Gastrocnemius medialis (tissue), 4 donors: ENCODE measurements at regions not wholly inside any gene's neighbourhood (a gene's known extent, or its start where the extent isn't known, plus 50 kb on each side); places are given as distances from the start of the nearest gene placed in this dataset.

Experiments
- ATAC-seq, 2 donors: fragments of 150-250 bp; one replicate each; pipeline ENCODE4 v1.9.1; 2016
- DNase-seq, 2 donors: peaks; one replicate each; pipeline ENCODE4 v3.0.0-alpha.2; 2019
- H3K27ac ChIP-seq, 4 donors: fragments of 200-600 bp; sonication (generic); 1 replicate in 1 of 4; 2 replicates in 3 of 4; pipeline ENCODE4 v1.5.1; 2016 to 2018; ENCODE audit warnings: mild to moderate bottlenecking in 2 of 4, moderate library complexity in 1 of 4
- H3K27me3 ChIP-seq, 3 donors: fragments of 200-600 bp; sonication (generic) in 2 of 3; 1 replicate in 1 of 3; 2 replicates in 2 of 3; pipeline versions ENCODE4 v1.5.1 to v1.6.0; 2016 to 2019; ENCODE audit warnings: mild to moderate bottlenecking in 1 of 3, moderate library complexity in 1 of 3
- H3K36me3 ChIP-seq, 2 donors: fragments of 200-600 bp; sonication (generic) in 1 of 2; one replicate each; pipeline ENCODE4 v1.5.1; 2017 to 2018
- H3K4me1 ChIP-seq, 2 donors: fragments of 200-600 bp; sonication (generic) in 1 of 2; one replicate each; pipeline ENCODE4 v1.5.1; 2016 to 2017; ENCODE audit warnings: mild to moderate bottlenecking in 2 of 2
- H3K4me3 ChIP-seq, 4 donors: fragments of 200-600 bp; sonication (generic) in 3 of 4; 1 replicate in 1 of 4; 2 replicates in 3 of 4; pipeline ENCODE4 v1.5.1; 2016 to 2019; ENCODE audit warnings: mild to moderate bottlenecking in 2 of 4
- H3K9me3 ChIP-seq, 3 donors: fragments of 200-600 bp; sonication (generic) in 2 of 3; 1 replicate in 1 of 3; 2 replicates in 2 of 3; pipeline ENCODE4 v1.5.1; 2016 to 2019
- POLR2A ChIP-seq, 2 donors: fragments of 450-650 bp; IDR thresholded peaks; one replicate each; pipeline ENCODE4 v1.6.1; 2017; ENCODE audit warnings: antibody characterized with exemption in 2 of 2, mild to moderate bottlenecking in 2 of 2, moderate library complexity in 2 of 2
- in situ Hi-C, 4 donors: fragments of 200-750 bp; cut with MboI; loops; one replicate each; pipeline versions ENCODE4 v1.15.0 to v1.8.0; 2017; ENCODE audit warnings: low sequenced_read_pairs in 4 of 4
- intact Hi-C: fragments of 100-400 bp; cut with DNase I; formaldehyde crosslinking; loops from one replicate; pipeline ENCODE4 v1.15.1; 2023; ENCODE audit warnings: low total_unique reads
- TF ChIP-seq, protein P1 (sequence below), 5 experiments: fragments of 450-650 bp in 3 of 5; fragments of 200-600 bp in 2 of 5; sonication (generic) in 2 of 5; IDR thresholded peaks in 4 of 5; conservative IDR thresholded peaks in 1 of 5; 1 replicate in 4 of 5; 2 replicates in 1 of 5; pipeline ENCODE4 v1.5.1; 2016 to 2019; ENCODE audit warnings: antibody characterized with exemption in 5 of 5, mild to moderate bottlenecking in 3 of 5, moderate library complexity in 3 of 5

DNA sequence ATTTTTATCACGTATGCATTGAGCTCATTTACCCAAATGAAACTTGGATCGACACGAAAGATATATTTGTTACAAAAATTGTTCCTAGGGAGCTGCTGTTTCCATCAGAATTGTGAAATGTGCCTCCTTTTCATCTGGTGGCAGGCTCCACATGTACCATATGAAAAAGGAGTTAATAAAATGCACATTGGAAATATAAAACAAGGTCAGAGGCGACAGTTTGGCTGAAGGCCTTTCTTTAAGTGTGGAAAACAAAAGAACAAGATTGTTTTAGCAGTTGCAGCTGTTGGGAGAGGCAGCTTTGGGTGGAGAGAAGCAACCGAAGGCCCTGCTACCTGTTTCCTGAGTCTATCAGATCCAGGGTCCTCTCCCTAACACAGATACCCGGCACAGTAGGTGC is 334.5 kb upstream of the NT5E start:
- Histone ChIP-seq H3K27ac (no peak overlapping the region), H3K9me3 (no peaks in the 10 kb centered on the region), H3K4me1 (peaks cover 0 to 3% of the 10 kb centered on the region in 2 donors), H3K36me3 (no peaks in the 10 kb centered on the region), H3K27me3 (peaks cover 0 to 2% (median 0%) of the 10 kb centered on the region in 3 donors), H3K4me3 (no peak overlapping the region)
- in situ Hi-C loops (no loop called here), intact Hi-C loops (no loop called here)
- no peak for TF ChIP-seq POLR2A (IDR thresholded peaks at IDR 0.05)
- TF ChIP-seq, protein P1, sequence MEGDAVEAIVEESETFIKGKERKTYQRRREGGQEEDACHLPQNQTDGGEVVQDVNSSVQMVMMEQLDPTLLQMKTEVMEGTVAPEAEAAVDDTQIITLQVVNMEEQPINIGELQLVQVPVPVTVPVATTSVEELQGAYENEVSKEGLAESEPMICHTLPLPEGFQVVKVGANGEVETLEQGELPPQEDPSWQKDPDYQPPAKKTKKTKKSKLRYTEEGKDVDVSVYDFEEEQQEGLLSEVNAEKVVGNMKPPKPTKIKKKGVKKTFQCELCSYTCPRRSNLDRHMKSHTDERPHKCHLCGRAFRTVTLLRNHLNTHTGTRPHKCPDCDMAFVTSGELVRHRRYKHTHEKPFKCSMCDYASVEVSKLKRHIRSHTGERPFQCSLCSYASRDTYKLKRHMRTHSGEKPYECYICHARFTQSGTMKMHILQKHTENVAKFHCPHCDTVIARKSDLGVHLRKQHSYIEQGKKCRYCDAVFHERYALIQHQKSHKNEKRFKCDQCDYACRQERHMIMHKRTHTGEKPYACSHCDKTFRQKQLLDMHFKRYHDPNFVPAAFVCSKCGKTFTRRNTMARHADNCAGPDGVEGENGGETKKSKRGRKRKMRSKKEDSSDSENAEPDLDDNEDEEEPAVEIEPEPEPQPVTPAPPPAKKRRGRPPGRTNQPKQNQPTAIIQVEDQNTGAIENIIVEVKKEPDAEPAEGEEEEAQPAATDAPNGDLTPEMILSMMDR (IDR thresholded peaks at IDR 0.05 in 4 of 5, conservative IDR thresholded peaks at IDR 0.05 in 1 of 5): no peak
- no peak for DNase-seq
- no peak for ATAC-seq

DNA sequence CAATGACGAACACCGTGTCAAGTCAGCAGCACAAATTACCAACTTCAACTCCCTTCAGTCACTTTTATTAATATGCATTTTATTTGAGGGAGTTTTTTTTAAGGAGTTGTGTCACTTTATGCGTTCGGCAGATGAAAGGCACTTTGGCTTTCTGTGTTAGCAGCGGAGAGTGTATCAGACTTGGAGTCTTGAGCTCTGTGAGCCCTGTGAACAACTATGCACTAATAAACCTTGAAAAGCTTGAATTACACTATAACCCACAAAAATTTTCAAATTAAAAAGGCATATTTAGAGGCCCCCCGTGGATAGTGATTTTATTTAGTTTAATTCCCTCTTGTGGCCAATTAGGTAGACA is 335.3 kb upstream of the NT5E start:
- Histone ChIP-seq H3K27me3 (peaks cover 0 to 2% (median 0%) of the 10 kb centered on the region in 3 donors), H3K4me3 (peak overlapping the region in 3 of 4 donors; percentile 22 to 30 (median 29)), H3K36me3 (no peaks in the 10 kb centered on the region), H3K27ac (no peak overlapping the region), H3K4me1 (peaks cover 0 to 3% of the 10 kb centered on the region in 2 donors), H3K9me3 (no peaks in the 10 kb centered on the region)
- DNase-seq (no peak), ATAC-seq (no peak)
- in situ Hi-C loops (no loop called here), intact Hi-C loops (no loop called here)
- TF ChIP-seq, protein P1 (IDR thresholded peaks at IDR 0.05 in 4 of 5, conservative IDR thresholded peaks at IDR 0.05 in 1 of 5): no peak

DNA sequence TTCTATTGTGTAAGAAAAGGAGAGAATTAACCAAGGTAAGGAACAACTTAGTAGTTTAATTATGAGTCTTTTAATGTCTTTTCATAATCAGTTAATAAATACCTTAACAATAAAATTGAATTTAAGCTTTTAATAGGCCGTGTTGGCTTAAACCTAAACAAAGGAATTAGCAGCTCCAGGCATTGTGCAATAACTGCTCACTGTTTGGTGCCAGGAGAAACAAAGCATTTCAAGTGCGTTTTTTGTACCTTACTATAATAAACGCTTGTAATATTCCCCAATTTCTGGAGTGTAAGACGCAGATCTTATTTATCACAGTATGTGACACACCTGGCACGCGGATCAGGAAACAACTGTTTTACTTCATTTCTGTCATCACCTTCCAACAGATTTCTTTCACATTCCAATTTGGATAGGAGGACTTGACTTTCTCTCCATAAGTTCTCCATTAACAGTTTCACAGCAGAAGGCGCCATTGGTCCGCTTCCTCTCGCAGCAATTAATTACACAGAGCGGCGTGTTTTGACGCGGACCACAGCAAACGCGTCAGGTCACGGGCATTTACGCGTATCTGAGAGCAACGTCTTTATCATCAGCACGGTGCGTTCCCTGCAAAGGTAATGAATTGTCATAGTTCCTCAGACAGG is 335.8 kb upstream of the NT5E start:
- Histone ChIP-seq H3K36me3 (no peaks in the 10 kb centered on the region), H3K4me3 (peak overlapping the region in 3 of 4 donors; percentile 22 to 30 (median 29)), H3K27me3 (peaks cover 0 to 2% (median 0%) of the 10 kb centered on the region in 3 donors), H3K9me3 (no peaks in the 10 kb centered on the region), H3K27ac (no peak overlapping the region), H3K4me1 (peaks cover 0 to 3% of the 10 kb centered on the region in 2 donors)
- ATAC-seq: no peak
- in situ Hi-C loops (no loop called here), intact Hi-C loops (no loop called here)
- DNase-seq: no peak
- TF ChIP-seq, protein P1 (IDR thresholded peaks at IDR 0.05 in 4 of 5, conservative IDR thresholded peaks at IDR 0.05 in 1 of 5): no peak
- TF ChIP-seq POLR2A (IDR thresholded peaks at IDR 0.05): no peak

DNA sequence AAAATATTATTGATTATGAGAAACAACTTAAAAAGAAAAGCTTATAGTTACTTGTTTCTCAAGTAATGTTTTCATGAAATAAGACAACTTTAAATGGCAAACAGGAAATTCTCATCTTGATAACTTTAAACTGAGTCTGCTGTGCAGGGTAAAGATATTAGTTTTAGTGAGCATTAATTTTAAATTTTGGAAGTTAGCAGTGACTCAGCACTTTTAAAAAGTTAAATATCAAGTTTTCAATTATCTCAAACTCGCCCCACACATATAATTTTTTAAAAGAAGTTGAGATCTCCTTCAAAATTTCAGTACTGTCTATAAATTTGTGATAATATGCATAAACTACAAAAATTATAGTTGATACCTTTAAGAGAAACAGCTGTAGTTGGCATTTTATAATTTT is 337.3 kb upstream of the NT5E start:
- in situ Hi-C loops (no loop called here), intact Hi-C loops (no loop called here)
- no peaks in the 10 kb centered on the region for H3K36me3 ChIP-seq
- peaks cover 0 to 3% of the 10 kb centered on the region in 2 donors for H3K4me1 ChIP-seq
- H3K4me3 ChIP-seq: no peak overlapping the region
- DNase-seq (no peak), ATAC-seq (no peak)
- TF ChIP-seq, protein P1 (IDR thresholded peaks at IDR 0.05 in 4 of 5, conservative IDR thresholded peaks at IDR 0.05 in 1 of 5): no peak
- TF ChIP-seq POLR2A (IDR thresholded peaks at IDR 0.05): no peak
- peaks cover 0 to 2% (median 0%) of the 10 kb centered on the region in 3 donors for H3K27me3 ChIP-seq
- no peaks in the 10 kb centered on the region for H3K9me3 ChIP-seq
- no peak overlapping the region for H3K27ac ChIP-seq
